ENCODE measurements at regions not wholly inside any gene's neighbourhood (a gene's known extent, or its start where the extent isn't known, plus 50 kb on each side); places are given as distances from the start of the nearest gene placed in this dataset.

DNA sequence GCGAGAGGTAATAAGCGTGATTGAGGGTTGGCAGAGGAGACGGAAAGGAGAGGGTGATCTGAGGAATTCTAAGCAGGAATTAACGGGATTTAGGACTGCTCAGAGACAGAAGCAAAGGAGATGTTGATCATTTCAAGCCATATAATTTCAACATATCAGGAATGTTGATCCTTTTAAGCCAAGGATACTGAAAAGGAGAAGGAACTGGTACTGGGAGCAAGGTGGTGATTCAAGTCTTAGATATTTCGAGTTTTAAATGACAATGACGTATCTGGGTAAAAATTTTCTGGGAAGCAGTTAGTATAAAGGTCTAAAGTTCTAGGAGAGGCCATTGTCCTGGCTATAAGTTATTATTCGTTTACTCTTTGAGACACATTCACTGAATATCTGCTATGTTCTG is 91.3 kb upstream of the OGFRL1 start:
- TF ChIP-seq, protein P1, sequence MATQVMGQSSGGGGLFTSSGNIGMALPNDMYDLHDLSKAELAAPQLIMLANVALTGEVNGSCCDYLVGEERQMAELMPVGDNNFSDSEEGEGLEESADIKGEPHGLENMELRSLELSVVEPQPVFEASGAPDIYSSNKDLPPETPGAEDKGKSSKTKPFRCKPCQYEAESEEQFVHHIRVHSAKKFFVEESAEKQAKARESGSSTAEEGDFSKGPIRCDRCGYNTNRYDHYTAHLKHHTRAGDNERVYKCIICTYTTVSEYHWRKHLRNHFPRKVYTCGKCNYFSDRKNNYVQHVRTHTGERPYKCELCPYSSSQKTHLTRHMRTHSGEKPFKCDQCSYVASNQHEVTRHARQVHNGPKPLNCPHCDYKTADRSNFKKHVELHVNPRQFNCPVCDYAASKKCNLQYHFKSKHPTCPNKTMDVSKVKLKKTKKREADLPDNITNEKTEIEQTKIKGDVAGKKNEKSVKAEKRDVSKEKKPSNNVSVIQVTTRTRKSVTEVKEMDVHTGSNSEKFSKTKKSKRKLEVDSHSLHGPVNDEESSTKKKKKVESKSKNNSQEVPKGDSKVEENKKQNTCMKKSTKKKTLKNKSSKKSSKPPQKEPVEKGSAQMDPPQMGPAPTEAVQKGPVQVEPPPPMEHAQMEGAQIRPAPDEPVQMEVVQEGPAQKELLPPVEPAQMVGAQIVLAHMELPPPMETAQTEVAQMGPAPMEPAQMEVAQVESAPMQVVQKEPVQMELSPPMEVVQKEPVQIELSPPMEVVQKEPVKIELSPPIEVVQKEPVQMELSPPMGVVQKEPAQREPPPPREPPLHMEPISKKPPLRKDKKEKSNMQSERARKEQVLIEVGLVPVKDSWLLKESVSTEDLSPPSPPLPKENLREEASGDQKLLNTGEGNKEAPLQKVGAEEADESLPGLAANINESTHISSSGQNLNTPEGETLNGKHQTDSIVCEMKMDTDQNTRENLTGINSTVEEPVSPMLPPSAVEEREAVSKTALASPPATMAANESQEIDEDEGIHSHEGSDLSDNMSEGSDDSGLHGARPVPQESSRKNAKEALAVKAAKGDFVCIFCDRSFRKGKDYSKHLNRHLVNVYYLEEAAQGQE (IDR thresholded peaks at IDR 0.05; ENCODE audit: insufficient read depth in 1 of 2, low read depth in 2 of 2, low read length in 2 of 2), result no peak
- TF ChIP-seq POLR2AphosphoS5 (IDR thresholded peaks at IDR 0.05; ENCODE audit: low read depth, low read length), result no peak
- TF ChIP-seq SIN3A (IDR thresholded peaks at IDR 0.05; ENCODE audit: borderline replicate concordance, insufficient read depth, low read length), result no peak
- TF ChIP-seq TAF1 (IDR thresholded peaks at IDR 0.05; ENCODE audit: borderline replicate concordance, insufficient read depth, low read length), result no peak
- no peak for TF ChIP-seq FOXP2 (optimal IDR thresholded peaks at IDR 0.05; ENCODE audit: borderline replicate concordance, extremely low read depth, extremely low read length, insufficient read depth)

Data from PFSK-1 (cell line).